ENCODE measurements at regions not wholly inside any gene's neighbourhood (a gene's known extent, or its start where the extent isn't known, plus 50 kb on each side); places are given as distances from the start of the nearest gene placed in this dataset.
"Not testable (repeated sequence)": the region's sequence is repeated elsewhere in the genome, so short reads cannot be mapped to it uniquely, and the experiment has no call there.

DNA sequence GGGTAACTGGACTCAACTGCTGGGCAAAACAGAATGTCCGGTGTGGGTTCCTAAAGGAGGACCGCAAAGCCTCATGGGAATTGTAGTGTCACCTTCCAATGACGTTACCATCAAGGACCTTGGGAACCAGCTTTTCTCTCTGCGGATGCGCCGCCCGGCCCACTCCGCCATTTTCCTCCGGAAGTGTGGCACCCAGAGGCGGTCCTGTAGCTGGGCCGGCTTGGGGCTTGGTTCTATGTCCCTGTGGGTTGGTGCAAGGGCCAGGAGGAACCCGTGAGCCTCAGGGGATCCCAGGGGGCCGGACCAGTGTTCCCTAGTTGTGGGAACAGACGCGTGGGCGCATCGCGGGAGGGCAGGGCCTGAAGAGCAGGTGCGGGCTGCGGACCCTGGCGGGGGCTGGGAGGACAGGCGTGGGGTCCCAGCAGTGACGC is 175.1 kb downstream of the CWH43 start:
- TF ChIP-seq POLR2AphosphoS5 (IDR thresholded peaks at IDR 0.05; ENCODE audit: low read depth, low read length); JUND (IDR thresholded peaks at IDR 0.05); GABPA (IDR thresholded peaks at IDR 0.05; ENCODE audit: low read depth); TCF12 (IDR thresholded peaks at IDR 0.05); FOSL2 (IDR thresholded peaks at IDR 0.05; ENCODE audit: borderline replicate concordance, low read depth); RFX5 (IDR thresholded peaks at IDR 0.05; ENCODE audit: low read length): not testable (repeated sequence)
- TF ChIP-seq, protein P1, sequence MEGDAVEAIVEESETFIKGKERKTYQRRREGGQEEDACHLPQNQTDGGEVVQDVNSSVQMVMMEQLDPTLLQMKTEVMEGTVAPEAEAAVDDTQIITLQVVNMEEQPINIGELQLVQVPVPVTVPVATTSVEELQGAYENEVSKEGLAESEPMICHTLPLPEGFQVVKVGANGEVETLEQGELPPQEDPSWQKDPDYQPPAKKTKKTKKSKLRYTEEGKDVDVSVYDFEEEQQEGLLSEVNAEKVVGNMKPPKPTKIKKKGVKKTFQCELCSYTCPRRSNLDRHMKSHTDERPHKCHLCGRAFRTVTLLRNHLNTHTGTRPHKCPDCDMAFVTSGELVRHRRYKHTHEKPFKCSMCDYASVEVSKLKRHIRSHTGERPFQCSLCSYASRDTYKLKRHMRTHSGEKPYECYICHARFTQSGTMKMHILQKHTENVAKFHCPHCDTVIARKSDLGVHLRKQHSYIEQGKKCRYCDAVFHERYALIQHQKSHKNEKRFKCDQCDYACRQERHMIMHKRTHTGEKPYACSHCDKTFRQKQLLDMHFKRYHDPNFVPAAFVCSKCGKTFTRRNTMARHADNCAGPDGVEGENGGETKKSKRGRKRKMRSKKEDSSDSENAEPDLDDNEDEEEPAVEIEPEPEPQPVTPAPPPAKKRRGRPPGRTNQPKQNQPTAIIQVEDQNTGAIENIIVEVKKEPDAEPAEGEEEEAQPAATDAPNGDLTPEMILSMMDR (IDR thresholded peaks at IDR 0.05), result not testable (repeated sequence)
- TF ChIP-seq, protein P2, sequence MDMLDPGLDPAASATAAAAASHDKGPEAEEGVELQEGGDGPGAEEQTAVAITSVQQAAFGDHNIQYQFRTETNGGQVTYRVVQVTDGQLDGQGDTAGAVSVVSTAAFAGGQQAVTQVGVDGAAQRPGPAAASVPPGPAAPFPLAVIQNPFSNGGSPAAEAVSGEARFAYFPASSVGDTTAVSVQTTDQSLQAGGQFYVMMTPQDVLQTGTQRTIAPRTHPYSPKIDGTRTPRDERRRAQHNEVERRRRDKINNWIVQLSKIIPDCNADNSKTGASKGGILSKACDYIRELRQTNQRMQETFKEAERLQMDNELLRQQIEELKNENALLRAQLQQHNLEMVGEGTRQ (IDR thresholded peaks at IDR 0.05; ENCODE audit: borderline replicate concordance, low read depth, low read length), result not testable (repeated sequence)
- TF ChIP-seq, protein P3, sequence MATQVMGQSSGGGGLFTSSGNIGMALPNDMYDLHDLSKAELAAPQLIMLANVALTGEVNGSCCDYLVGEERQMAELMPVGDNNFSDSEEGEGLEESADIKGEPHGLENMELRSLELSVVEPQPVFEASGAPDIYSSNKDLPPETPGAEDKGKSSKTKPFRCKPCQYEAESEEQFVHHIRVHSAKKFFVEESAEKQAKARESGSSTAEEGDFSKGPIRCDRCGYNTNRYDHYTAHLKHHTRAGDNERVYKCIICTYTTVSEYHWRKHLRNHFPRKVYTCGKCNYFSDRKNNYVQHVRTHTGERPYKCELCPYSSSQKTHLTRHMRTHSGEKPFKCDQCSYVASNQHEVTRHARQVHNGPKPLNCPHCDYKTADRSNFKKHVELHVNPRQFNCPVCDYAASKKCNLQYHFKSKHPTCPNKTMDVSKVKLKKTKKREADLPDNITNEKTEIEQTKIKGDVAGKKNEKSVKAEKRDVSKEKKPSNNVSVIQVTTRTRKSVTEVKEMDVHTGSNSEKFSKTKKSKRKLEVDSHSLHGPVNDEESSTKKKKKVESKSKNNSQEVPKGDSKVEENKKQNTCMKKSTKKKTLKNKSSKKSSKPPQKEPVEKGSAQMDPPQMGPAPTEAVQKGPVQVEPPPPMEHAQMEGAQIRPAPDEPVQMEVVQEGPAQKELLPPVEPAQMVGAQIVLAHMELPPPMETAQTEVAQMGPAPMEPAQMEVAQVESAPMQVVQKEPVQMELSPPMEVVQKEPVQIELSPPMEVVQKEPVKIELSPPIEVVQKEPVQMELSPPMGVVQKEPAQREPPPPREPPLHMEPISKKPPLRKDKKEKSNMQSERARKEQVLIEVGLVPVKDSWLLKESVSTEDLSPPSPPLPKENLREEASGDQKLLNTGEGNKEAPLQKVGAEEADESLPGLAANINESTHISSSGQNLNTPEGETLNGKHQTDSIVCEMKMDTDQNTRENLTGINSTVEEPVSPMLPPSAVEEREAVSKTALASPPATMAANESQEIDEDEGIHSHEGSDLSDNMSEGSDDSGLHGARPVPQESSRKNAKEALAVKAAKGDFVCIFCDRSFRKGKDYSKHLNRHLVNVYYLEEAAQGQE (IDR thresholded peaks at IDR 0.05; ENCODE audit: low read depth, low read length), result not testable (repeated sequence)
- TF ChIP-seq, protein P4, sequence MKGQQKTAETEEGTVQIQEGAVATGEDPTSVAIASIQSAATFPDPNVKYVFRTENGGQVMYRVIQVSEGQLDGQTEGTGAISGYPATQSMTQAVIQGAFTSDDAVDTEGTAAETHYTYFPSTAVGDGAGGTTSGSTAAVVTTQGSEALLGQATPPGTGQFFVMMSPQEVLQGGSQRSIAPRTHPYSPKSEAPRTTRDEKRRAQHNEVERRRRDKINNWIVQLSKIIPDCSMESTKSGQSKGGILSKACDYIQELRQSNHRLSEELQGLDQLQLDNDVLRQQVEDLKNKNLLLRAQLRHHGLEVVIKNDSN (IDR thresholded peaks at IDR 0.05; ENCODE audit: borderline replicate concordance, low read depth), result not testable (repeated sequence)

All from SK-N-SH (cell line).